Left lung (tissue), 4 donors: ENCODE measurements at regions not wholly inside any gene's neighbourhood (a gene's known extent, or its start where the extent isn't known, plus 50 kb on each side); places are given as distances from the start of the nearest gene placed in this dataset.
"Not testable (repeated sequence)": the region's sequence is repeated elsewhere in the genome, so short reads cannot be mapped to it uniquely, and the experiment has no call there.

ENCODE experiments used
- ATAC-seq: fragments of 200-7000 bp; cut with Tn5 transposase; one replicate; pipeline ENCODE4 v1.9.1; 2020; ENCODE audit warnings: moderate library complexity
- DNase-seq, 4 donors: peaks; one replicate each; pipeline ENCODE4 v3.0.0-alpha.2; 2013 to 2020
- H3K27ac ChIP-seq, 2 donors: fragments of 200-600 bp; sonication (generic) in 1 of 2; one replicate each; pipeline versions ENCODE4 v1.5.0 to v1.8.0; 2020 to 2021
- H3K27me3 ChIP-seq, 2 donors: fragments of 200-600 bp; sonication (generic) in 1 of 2; one replicate each; pipeline versions ENCODE4 v1.5.0 to v1.8.0; 2020 to 2021
- H3K36me3 ChIP-seq, 2 donors: fragments of 200-600 bp; sonication (generic) in 1 of 2; one replicate each; pipeline versions ENCODE4 v1.5.0 to v1.8.0; 2020 to 2021
- H3K4me1 ChIP-seq, 2 donors: fragments of 200-600 bp; one replicate each; pipeline ENCODE4 v1.8.0; 2021
- H3K4me3 ChIP-seq, 2 donors: fragments of 200-600 bp; sonication (generic) in 1 of 2; one replicate each; pipeline versions ENCODE4 v1.5.0 to v1.8.0; 2020 to 2021; ENCODE audit warnings: mild to moderate bottlenecking in 1 of 2
- H3K9me3 ChIP-seq, 2 donors: fragments of 200-600 bp; sonication (generic) in 1 of 2; one replicate each; pipeline versions ENCODE4 v1.5.0 to v1.8.0; 2020 to 2021
- intact Hi-C, 2 donors: fragments of 100-400 bp; cut with DNase I; formaldehyde crosslinking; loops; one replicate each; pipeline versions ENCODE4 v1.11.2 to v1.14.2; 2022
- TF ChIP-seq, protein P1 (sequence below), 2 donors: fragments of 200-600 bp; sonication (generic) in 1 of 2; IDR thresholded peaks; one replicate each; pipeline versions ENCODE4 v1.5.0 to v1.8.0; 2021; ENCODE audit warnings: antibody characterized with exemption in 2 of 2
- donor health status: DM: no; HTN: yes; CAD: no.
- donor health status: DM: no; HTN: no; CAD: no.

DNA sequence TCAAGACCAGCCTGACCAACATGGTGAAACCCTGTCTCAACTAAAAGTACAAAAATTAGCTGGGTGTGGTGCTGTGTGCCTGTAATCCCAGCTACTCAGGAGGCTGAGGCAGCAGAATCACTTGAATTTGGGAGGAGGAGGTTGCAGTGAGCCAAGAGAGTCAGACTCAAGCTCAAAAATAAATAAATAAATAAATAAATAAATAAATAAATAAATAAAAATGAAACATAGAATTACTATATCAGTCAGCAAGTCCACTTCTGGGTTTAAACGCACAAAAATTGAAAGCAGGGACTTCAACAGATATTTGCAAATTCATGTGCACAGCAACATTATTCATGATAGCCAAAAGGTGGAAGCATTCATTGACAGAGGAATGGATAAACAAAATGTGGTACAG, 875.2 kb upstream of the ALG10B start:
- H3K4me1 ChIP-seq, intact Hi-C loops, H3K4me3 ChIP-seq, H3K27ac ChIP-seq, H3K36me3 ChIP-seq, DNase-seq, H3K27me3 ChIP-seq, ATAC-seq: not testable (repeated sequence)
- peaks cover 4 to 36% of the 10 kb centered on the region in 2 donors for H3K9me3 ChIP-seq

DNA sequence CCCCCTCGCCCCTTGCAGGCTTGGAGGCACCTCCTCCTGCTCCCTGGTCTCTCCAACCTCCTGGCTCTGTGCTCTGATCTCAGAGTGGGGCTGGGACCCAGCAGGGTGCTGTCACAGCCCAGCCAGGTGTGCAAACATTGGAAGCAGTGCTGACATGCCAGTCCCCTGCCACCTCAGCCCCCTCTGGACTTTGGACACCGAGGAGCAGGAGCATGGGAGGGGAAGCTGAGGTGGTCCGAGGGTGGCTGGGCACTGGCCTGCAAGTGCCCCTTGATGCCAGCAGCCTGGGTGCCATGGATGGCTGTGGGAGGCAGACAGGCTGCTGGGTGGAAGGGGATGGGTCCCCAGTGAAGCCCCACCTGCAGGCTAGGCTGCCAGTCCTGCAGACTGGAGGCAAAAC, 860.9 kb upstream of the ALG10B start:
- ATAC-seq, DNase-seq, H3K4me1 ChIP-seq, H3K27ac ChIP-seq, H3K4me3 ChIP-seq, H3K36me3 ChIP-seq, H3K27me3 ChIP-seq, intact Hi-C loops: not testable (repeated sequence)
- peaks cover 0 to 25% of the 10 kb centered on the region in 2 donors for H3K9me3 ChIP-seq

DNA sequence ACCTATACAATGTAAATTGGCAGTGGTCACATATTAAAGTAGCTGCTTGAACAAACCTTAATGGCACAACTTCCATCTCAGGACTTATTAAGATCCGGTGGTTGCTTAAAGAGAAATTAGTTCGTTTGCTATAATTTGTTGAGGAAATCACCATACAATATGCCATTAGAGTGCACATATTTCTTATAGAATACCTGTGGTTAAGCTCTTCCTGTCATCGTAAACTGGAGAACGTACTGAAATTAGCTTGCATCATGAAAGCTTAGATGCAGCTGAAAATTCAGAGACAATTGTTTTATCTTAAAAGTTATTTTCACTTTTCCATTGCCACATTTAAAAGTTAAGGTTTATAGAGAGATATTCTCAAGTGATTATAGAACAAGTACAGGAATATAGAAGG, 818.6 kb upstream of the ALG10B start:
- H3K27ac ChIP-seq, H3K9me3 ChIP-seq, ATAC-seq, H3K36me3 ChIP-seq, intact Hi-C loops, DNase-seq, H3K4me3 ChIP-seq, H3K4me1 ChIP-seq, H3K27me3 ChIP-seq: not testable (repeated sequence)

DNA sequence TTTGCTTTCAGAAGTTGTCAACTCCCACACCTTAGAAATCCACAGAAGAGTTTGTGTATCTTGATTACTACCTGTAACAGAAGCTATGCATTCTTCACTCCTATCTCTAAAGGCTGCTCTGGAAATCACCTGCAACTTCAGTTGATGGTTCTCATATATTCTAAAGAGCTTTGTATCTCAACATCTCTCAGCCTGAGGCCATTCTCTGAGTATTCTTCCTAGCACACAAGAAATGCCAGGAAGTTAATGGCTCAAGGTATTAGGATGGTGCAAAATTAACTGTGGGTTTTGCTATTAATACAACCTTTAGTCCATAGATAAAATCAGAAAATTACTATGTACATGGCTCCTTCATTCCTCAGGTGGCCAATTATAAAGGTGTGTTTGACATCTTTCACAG, 806.3 kb upstream of the ALG10B start:
- H3K27me3 ChIP-seq, H3K27ac ChIP-seq, H3K36me3 ChIP-seq, H3K4me1 ChIP-seq, ATAC-seq, H3K4me3 ChIP-seq, intact Hi-C loops, DNase-seq: not testable (repeated sequence)
- peaks cover 0 to 27% of the 10 kb centered on the region in 2 donors for H3K9me3 ChIP-seq

DNA sequence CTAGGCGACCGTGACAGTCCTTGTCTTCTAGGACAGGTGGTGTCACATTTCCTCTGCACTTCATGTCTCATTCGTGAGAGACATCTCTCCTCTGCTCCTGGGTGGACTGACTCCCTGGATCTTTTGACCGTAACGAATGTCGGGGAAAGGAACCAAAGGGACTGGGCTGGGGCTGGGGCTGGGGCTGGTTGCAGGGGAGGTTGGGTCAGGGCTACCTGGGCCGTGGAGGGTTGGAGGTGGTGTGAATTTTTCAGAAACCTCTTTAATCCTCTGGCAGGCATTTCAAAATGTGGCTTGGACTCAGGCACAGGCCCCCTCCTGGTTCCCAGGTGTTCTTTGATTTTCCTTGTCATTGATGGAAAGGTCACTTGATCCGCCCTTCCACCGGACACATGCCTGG, 776.0 kb upstream of the ALG10B start:
- H3K27ac ChIP-seq, intact Hi-C loops, H3K36me3 ChIP-seq, DNase-seq, H3K4me1 ChIP-seq, H3K27me3 ChIP-seq, H3K4me3 ChIP-seq, ATAC-seq: not testable (repeated sequence)
- H3K9me3 ChIP-seq: peaks cover 0 to 41% of the 10 kb centered on the region in 2 donors

- Histone ChIP-seq H3K27me3 (no peaks in the 10 kb centered on the region), H3K27ac (no peak overlapping the region), H3K4me3 (no peak overlapping the region), H3K36me3 (no peaks in the 10 kb centered on the region), H3K4me1 (no peaks in the 10 kb centered on the region), H3K9me3 (peaks cover 0 to 46% of the 10 kb centered on the region in 2 donors)
- TF ChIP-seq, protein P1, sequence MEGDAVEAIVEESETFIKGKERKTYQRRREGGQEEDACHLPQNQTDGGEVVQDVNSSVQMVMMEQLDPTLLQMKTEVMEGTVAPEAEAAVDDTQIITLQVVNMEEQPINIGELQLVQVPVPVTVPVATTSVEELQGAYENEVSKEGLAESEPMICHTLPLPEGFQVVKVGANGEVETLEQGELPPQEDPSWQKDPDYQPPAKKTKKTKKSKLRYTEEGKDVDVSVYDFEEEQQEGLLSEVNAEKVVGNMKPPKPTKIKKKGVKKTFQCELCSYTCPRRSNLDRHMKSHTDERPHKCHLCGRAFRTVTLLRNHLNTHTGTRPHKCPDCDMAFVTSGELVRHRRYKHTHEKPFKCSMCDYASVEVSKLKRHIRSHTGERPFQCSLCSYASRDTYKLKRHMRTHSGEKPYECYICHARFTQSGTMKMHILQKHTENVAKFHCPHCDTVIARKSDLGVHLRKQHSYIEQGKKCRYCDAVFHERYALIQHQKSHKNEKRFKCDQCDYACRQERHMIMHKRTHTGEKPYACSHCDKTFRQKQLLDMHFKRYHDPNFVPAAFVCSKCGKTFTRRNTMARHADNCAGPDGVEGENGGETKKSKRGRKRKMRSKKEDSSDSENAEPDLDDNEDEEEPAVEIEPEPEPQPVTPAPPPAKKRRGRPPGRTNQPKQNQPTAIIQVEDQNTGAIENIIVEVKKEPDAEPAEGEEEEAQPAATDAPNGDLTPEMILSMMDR (IDR thresholded peaks at IDR 0.05): no peak
- ATAC-seq (no peak), DNase-seq (no peak)
- intact Hi-C loops: no loop called here
Observed at GRCh38 chr12:37541356-37541755, 775.2 kb upstream of the ALG10B start.

DNA sequence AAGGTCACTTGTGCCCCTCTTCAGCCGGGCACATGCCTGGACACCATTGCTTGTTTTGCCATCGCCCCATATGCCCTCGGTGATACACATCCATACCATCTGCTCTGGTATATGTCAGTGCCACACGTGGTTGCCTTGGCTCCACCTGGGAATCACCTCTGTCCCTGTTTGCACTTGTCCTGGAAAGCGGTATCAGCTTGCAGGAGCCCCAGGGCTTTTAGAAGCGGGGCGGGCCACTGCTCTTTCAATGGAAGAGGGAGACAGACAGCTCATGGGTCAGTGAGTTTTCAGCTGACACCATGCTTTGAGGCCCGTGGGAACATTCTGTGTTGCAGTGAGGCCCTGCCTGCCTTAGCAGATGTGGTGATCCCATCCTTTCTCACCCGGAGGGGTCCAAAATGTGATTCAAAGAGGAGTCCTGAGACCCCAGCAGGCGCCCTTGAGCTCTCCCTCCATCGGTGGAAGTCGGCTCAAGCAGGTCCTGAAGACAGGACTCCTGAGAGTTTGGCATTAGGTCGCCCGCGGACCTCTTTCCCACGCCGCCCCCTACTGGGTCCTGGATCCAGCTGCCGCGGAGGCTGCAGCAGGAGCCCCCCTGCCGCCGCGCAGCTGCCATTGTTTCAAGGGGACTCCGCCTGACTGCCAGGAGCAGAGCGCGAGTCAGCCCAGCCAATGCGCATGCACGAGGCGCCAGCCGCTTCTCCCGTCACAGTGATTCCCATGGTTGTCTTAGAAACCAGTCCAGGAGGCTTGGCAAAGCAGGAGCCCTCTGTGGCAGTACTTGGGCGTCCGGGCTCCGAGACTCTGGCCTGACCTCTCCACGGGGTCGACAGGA, 773.2 kb upstream of the ALG10B start:
- no peak overlapping the region for H3K4me3 ChIP-seq
- intact Hi-C loops: no loop called here
- H3K4me1 ChIP-seq: no peaks in the 10 kb centered on the region
- no peaks in the 10 kb centered on the region for H3K36me3 ChIP-seq
- DNase-seq: no peak
- no peaks in the 10 kb centered on the region for H3K27me3 ChIP-seq
- TF ChIP-seq, protein P1 (IDR thresholded peaks at IDR 0.05): no peak
- H3K27ac ChIP-seq: no peak overlapping the region
- ATAC-seq: no peak
- H3K9me3 ChIP-seq: peaks cover 0 to 63% of the 10 kb centered on the region in 2 donors
